Mammary epithelial cell (primary cell): ENCODE measurements at regions not wholly inside any gene's neighbourhood (a gene's known extent, or its start where the extent isn't known, plus 50 kb on each side); places are given as distances from the start of the nearest gene placed in this dataset.

Experiments
- EZH2 ChIP-seq: IDR thresholded peaks from 2 replicates; pipeline ENCODE4 v1.6.1; 2012; ENCODE audit warnings: low read length, inconsistent platforms, borderline replicate concordance
- TF ChIP-seq, protein P1 (sequence below), 2 donors: IDR thresholded peaks in 1 of 2; conservative IDR thresholded peaks in 1 of 2; 2 replicates each; pipeline ENCODE4 v1.5.1; 2011 to 2012; ENCODE audit warnings: inconsistent platforms in 2 of 2, low read length in 2 of 2, mild to moderate bottlenecking in 2 of 2, control low read depth in 1 of 2, low read depth in 1 of 2; ENCODE audit not compliant: insufficient read depth in 1 of 2; ENCODE audit errors: extremely low read depth in 1 of 2

DNA sequence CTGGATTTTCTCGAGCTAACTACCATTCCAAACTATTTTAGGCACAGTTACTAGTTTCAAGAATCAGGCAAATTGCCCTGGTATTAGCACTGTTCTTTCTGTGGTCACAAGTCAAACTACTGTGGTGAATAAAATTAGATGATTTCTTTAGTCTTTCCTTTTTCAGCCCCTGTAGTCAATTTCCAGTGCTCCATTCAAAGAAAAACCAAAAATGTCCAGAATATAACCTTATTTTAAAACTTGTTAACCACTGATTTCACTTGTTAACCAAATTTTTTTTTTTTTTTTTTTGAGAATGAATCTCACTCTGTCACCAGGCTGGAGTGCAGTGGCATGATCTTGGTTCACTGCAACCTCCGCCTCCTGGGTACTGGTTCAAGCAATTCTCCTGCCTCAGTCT is 50.6 kb upstream of the USPL1 start:
- TF ChIP-seq, protein P1, sequence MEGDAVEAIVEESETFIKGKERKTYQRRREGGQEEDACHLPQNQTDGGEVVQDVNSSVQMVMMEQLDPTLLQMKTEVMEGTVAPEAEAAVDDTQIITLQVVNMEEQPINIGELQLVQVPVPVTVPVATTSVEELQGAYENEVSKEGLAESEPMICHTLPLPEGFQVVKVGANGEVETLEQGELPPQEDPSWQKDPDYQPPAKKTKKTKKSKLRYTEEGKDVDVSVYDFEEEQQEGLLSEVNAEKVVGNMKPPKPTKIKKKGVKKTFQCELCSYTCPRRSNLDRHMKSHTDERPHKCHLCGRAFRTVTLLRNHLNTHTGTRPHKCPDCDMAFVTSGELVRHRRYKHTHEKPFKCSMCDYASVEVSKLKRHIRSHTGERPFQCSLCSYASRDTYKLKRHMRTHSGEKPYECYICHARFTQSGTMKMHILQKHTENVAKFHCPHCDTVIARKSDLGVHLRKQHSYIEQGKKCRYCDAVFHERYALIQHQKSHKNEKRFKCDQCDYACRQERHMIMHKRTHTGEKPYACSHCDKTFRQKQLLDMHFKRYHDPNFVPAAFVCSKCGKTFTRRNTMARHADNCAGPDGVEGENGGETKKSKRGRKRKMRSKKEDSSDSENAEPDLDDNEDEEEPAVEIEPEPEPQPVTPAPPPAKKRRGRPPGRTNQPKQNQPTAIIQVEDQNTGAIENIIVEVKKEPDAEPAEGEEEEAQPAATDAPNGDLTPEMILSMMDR (conservative IDR thresholded peaks at IDR 0.05 in 1 of 2, IDR thresholded peaks at IDR 0.05 in 1 of 2; ENCODE audit: extremely low read depth in 1 of 2, insufficient read depth in 1 of 2, low read depth in 1 of 2, low read length in 2 of 2) = no peak
- TF ChIP-seq EZH2 = no peak
